ENCODE measurements at regions not wholly inside any gene's neighbourhood (a gene's known extent, or its start where the extent isn't known, plus 50 kb on each side); places are given as distances from the start of the nearest gene placed in this dataset.

- H3K4me3 ChIP-seq (ENCODE audit: low read length), result no peak overlapping the region
- TF ChIP-seq, protein P1, sequence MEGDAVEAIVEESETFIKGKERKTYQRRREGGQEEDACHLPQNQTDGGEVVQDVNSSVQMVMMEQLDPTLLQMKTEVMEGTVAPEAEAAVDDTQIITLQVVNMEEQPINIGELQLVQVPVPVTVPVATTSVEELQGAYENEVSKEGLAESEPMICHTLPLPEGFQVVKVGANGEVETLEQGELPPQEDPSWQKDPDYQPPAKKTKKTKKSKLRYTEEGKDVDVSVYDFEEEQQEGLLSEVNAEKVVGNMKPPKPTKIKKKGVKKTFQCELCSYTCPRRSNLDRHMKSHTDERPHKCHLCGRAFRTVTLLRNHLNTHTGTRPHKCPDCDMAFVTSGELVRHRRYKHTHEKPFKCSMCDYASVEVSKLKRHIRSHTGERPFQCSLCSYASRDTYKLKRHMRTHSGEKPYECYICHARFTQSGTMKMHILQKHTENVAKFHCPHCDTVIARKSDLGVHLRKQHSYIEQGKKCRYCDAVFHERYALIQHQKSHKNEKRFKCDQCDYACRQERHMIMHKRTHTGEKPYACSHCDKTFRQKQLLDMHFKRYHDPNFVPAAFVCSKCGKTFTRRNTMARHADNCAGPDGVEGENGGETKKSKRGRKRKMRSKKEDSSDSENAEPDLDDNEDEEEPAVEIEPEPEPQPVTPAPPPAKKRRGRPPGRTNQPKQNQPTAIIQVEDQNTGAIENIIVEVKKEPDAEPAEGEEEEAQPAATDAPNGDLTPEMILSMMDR (conservative IDR thresholded peaks at IDR 0.05; ENCODE audit: low read length), result no peak
- no peak for DNase-seq (ENCODE audit: low read depth)
Measured at GRCh38 chr20:53800883-53801604, 207.4 kb upstream of the ZNF217 start.

GRCh38 chr20:53800418-53800817, 206.8 kb upstream of the ZNF217 start:
- no peak overlapping the region for H3K4me3 ChIP-seq (ENCODE audit: low read length)
- TF ChIP-seq, protein P1 (conservative IDR thresholded peaks at IDR 0.05; ENCODE audit: low read length), result no peak
- no peak for DNase-seq (ENCODE audit: low read depth)

- TF ChIP-seq, protein P1 (conservative IDR thresholded peaks at IDR 0.05; ENCODE audit: low read length), result no peak
- no peak overlapping the region for H3K4me3 ChIP-seq (ENCODE audit: low read length)
Measured at GRCh38 chr20:53797085-53797484, 203.4 kb upstream of the ZNF217 start.

GRCh38 chr20:53795170-53795569, 201.5 kb upstream of the ZNF217 start:
- H3K4me3 ChIP-seq (ENCODE audit: low read length), result no peak overlapping the region

More at GRCh38 chr20:53797085-53797484, 203.4 kb upstream of the ZNF217 start:
- no peak for DNase-seq (ENCODE audit: low read depth)

DNA sequence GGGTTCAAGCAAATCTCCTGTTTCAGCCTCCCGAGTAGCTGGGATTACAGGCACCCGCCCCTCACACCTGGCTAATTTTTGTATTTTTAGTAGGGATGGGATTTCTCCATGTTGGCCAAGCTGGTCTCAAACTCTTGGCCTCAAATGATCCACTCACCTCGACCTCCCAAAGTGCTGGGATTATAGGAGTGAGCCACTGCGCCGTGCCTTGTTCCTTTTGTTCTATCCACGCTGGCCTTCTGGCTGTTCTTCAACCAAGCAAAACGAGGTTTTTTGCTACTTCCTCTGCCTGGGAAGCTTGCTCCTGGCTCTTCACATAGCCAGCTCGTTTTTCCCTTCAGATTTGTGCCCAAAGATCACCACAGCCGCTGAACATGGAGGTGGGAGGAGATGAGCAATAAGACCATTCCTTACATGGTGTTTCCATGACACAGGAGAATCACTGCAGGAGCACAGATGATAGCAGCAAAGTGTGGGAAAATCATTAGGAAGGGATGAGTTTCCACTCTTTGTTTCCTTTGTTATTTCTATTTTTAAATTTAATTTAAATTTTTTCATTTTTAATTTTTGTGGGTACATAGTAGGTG, 201.0 kb upstream of the ZNF217 start:
- peak; percentile 39 for DNase-seq (ENCODE audit: low read depth)
- no peak overlapping the region for H3K4me3 ChIP-seq (ENCODE audit: low read length)
- TF ChIP-seq, protein P1 (conservative IDR thresholded peaks at IDR 0.05; ENCODE audit: low read length), result no peak

More at GRCh38 chr20:53795170-53795569, 201.5 kb upstream of the ZNF217 start:
- TF ChIP-seq, protein P1 (conservative IDR thresholded peaks at IDR 0.05; ENCODE audit: low read length), result no peak
- peak; percentile 41 for DNase-seq (ENCODE audit: low read depth)

- DNase-seq (ENCODE audit: low read depth), result no peak
- H3K4me3 ChIP-seq (ENCODE audit: low read length), result no peak overlapping the region
- TF ChIP-seq, protein P1 (conservative IDR thresholded peaks at IDR 0.05; ENCODE audit: low read length), result no peak
Measured at GRCh38 chr20:53793783-53794383, 200.2 kb upstream of the ZNF217 start.
